HCT116 (cell line): ENCODE measurements at regions not wholly inside any gene's neighbourhood (a gene's known extent, or its start where the extent isn't known, plus 50 kb on each side); places are given as distances from the start of the nearest gene placed in this dataset.

ENCODE experiments used
- ATAC-seq: fragments of 200-7000 bp; cut with Tn5 transposase; 2 replicates; pipeline ENCODE4 v1.9.1; 2020; ENCODE audit warnings: mild to moderate bottlenecking, moderate library complexity
- BruUV-seq: library from RNA; stranded (reverse); fragments of 400-500 nt; replicated peaks from 2 replicates; lab custom pipeline; 2021; lab: Mats Ljungman, UMichigan
- CTCF ChIA-PET: fragments of 300-600 bp; sonication (Branson Sonifier 250); formaldehyde crosslinking; loops from one replicate; lab custom pipeline; 2021; ENCODE audit warnings: antibody characterized with exemption; lab: Charles Lee
- POLR2A ChIA-PET: fragments of 300-600, 350-600 bp; sonication (Branson Sonifier 250); formaldehyde crosslinking; loops from one replicate; lab custom pipeline; 2021; ENCODE audit warnings: antibody characterized with exemption; lab: Charles Lee
- RAD21 ChIA-PET, 2 experiments: fragments of 300-600 bp; sonication (Branson Sonifier 250); formaldehyde crosslinking; loops; one replicate each; lab custom pipeline; 2023; ENCODE audit warnings: low total read pairs in 2 of 2; ENCODE audit not compliant: uncharacterized antibody in 2 of 2, unreplicated experiment in 2 of 2, low non-redundant PET in 1 of 2; lab: Charles Lee
- DNase-seq: peaks from one replicate; pipeline ENCODE4 v3.0.0-alpha.2; 2010; ENCODE audit warnings: low read depth, low spot score
- H2AFZ ChIP-seq: fragments of 200-600 bp; shearing (Covaris generic), sonication (generic); 2 replicates; pipeline ENCODE4 v1.6.1; 2017; ENCODE audit warnings: low read depth, mixed run types, mixed read lengths, antibody characterized with exemption, low read length; ENCODE audit not compliant: poor library complexity, severe bottlenecking
- H3K27ac ChIP-seq: 2 replicates; pipeline ENCODE4 v1.5.1; 2012; ENCODE audit warnings: low read depth, low read length
- H3K27me3 ChIP-seq: fragments of 200-600 bp; sonication (generic); 2 replicates; pipeline ENCODE4 v1.6.1; 2016; ENCODE audit warnings: mixed run types, low read length, mixed read lengths; ENCODE audit not compliant: insufficient read depth
- H3K36me3 ChIP-seq, 2 experiments: fragments of 200-500 bp in 1 of 2; fragments of 200-600 bp in 1 of 2; sonication (Bioruptor generic) in 1 of 2; sonication (generic) in 1 of 2; 2 replicates each; pipeline versions ENCODE4 v1.5.1 to v1.6.1; 2014 to 2016; ENCODE audit warnings: low read length in 2 of 2, inconsistent platforms in 1 of 2, mixed read lengths in 1 of 2, mixed run types in 1 of 2; ENCODE audit not compliant: insufficient read depth in 2 of 2, control insufficient read depth in 1 of 2
- H3K4me1 ChIP-seq, 2 experiments: fragments of 200-600 bp in 1 of 2; sonication (generic) in 1 of 2; 2 replicates each; pipeline versions ENCODE4 v1.5.1 to v1.6.1; 2012 to 2017; ENCODE audit warnings: low read length in 2 of 2, inconsistent platforms in 1 of 2, mild to moderate bottlenecking in 1 of 2, mixed read lengths in 1 of 2, mixed run types in 1 of 2, moderate library complexity in 1 of 2; ENCODE audit not compliant: insufficient read depth in 2 of 2, control insufficient read depth in 1 of 2
- H3K4me2 ChIP-seq: fragments of 200-600 bp; sonication (generic); 2 replicates; pipeline ENCODE4 v1.6.1; 2017; ENCODE audit warnings: mixed run types, low read length, mixed read lengths
- H3K4me3 ChIP-seq, 2 experiments: fragments of 200-600 bp in 1 of 2; sonication (generic) in 1 of 2; replicated peaks in 1 of 2; 2 replicates each; pipeline ENCODE4 v1.5.1; 2011 to 2016; ENCODE audit warnings: low read length in 2 of 2, control low read depth in 1 of 2, low read depth in 1 of 2, mild to moderate bottlenecking in 1 of 2, mixed read lengths in 1 of 2, mixed run types in 1 of 2
- H3K79me2 ChIP-seq: fragments of 200-600 bp; sonication (generic); 2 replicates; pipeline ENCODE4 v1.6.1; 2017; ENCODE audit warnings: mild to moderate bottlenecking, mixed run types, low read length, moderate library complexity, mixed read lengths; ENCODE audit not compliant: insufficient read depth
- H3K9ac ChIP-seq: fragments of 200-600 bp; sonication (generic); 2 replicates; pipeline ENCODE4 v1.6.1; 2016; ENCODE audit warnings: low read length, mixed read lengths
- H3K9me2 ChIP-seq: fragments of 200-600 bp; sonication (generic), shearing (Covaris generic); 2 replicates; pipeline ENCODE4 v1.6.1; 2017; ENCODE audit warnings: mixed run types, mild to moderate bottlenecking, moderate library complexity; ENCODE audit not compliant: insufficient read depth
- H3K9me3 ChIP-seq, 2 experiments: fragments of 200-500 bp in 1 of 2; fragments of 200-600 bp in 1 of 2; sonication (Bioruptor generic) in 1 of 2; sonication (generic) in 1 of 2; 2 replicates each; pipeline ENCODE4 v1.6.1; 2014 to 2017; ENCODE audit warnings: low read length in 2 of 2, mixed read lengths in 2 of 2, inconsistent platforms in 1 of 2, low read depth in 1 of 2, mild to moderate bottlenecking in 1 of 2, mixed run types in 1 of 2, moderate library complexity in 1 of 2; ENCODE audit not compliant: control insufficient read depth in 1 of 2, insufficient read depth in 1 of 2
- H4K20me1 ChIP-seq: fragments of 200-600 bp; sonication (generic), shearing (Covaris generic); 2 replicates; pipeline ENCODE4 v1.6.1; 2017; ENCODE audit warnings: mixed run types, mild to moderate bottlenecking, moderate library complexity; ENCODE audit not compliant: insufficient read depth
- CBX3 ChIP-seq: IDR thresholded peaks from 2 replicates; pipeline ENCODE4 v1.6.1; 2012; ENCODE audit warnings: low read depth
- ELF1 ChIP-seq: IDR thresholded peaks from 2 replicates; pipeline ENCODE4 v1.6.1; 2012; ENCODE audit warnings: low read depth, borderline replicate concordance
- EZH2 ChIP-seq: fragments of 200-600 bp; sonication (generic); IDR thresholded peaks from 2 replicates; pipeline ENCODE4 v1.6.1; 2017; ENCODE audit warnings: antibody characterized with exemption, mixed run types
- SIN3A ChIP-seq: IDR thresholded peaks from 2 replicates; pipeline ENCODE4 v1.6.1; 2012; ENCODE audit warnings: low read depth
- SP1 ChIP-seq: IDR thresholded peaks from 2 replicates; pipeline ENCODE4 v1.6.1; 2012; ENCODE audit warnings: low read depth
- SRF ChIP-seq: IDR thresholded peaks from 2 replicates; pipeline ENCODE4 v1.6.1; 2012; ENCODE audit warnings: low read depth
- TCF7L2 ChIP-seq: IDR thresholded peaks from 2 replicates; pipeline ENCODE4 v1.7.0; 2011; ENCODE audit warnings: borderline replicate concordance, inconsistent platforms; ENCODE audit not compliant: insufficient read depth, insufficient read length; ENCODE audit errors: extremely low read depth
- ZFX ChIP-seq: fragments of 450-650 bp; IDR thresholded peaks from 2 replicates; pipeline ENCODE4 v1.6.1; 2017
- ZNF274 ChIP-seq: fragments of 200-500 bp; sonication (Bioruptor generic); IDR thresholded peaks from 2 replicates; pipeline ENCODE4 v1.6.1; 2014; ENCODE audit warnings: mild to moderate bottlenecking, low read depth, low read length, inconsistent platforms
- intact Hi-C: fragments of 100-400 bp; cut with micrococcal nuclease; formaldehyde crosslinking; loops from 2 replicates; pipeline ENCODE4 v1.10.0; 2022
- TF ChIP-seq, protein P1 (sequence below): IDR thresholded peaks from 2 replicates; pipeline ENCODE4 v1.6.1; 2012; ENCODE audit warnings: low read depth
- TF ChIP-seq, protein P2 (sequence below): IDR thresholded peaks from 2 replicates; pipeline ENCODE4 v1.6.1; 2012

DNA sequence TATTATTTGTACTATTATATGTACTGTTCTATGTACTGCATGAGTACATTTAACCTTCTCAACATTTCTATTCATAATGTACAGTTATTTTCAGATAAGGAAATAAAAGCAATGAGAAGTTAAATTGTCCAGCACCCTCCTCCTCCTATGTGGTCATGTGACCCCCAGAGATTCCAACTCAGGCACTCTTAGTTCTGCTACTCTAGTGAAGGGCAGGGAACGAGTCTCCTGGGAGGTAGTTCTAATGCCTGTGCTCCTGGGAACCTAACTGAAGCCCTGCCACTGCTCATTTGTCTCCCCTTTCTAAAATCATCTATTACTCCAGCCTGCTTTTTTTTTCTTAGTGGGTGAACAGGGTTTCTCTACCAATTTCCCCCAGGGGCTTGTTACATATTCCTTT is 105.9 kb upstream of the GPRIN3 start:
- TF ChIP-seq ZFX: no peak
- TF ChIP-seq, protein P1, sequence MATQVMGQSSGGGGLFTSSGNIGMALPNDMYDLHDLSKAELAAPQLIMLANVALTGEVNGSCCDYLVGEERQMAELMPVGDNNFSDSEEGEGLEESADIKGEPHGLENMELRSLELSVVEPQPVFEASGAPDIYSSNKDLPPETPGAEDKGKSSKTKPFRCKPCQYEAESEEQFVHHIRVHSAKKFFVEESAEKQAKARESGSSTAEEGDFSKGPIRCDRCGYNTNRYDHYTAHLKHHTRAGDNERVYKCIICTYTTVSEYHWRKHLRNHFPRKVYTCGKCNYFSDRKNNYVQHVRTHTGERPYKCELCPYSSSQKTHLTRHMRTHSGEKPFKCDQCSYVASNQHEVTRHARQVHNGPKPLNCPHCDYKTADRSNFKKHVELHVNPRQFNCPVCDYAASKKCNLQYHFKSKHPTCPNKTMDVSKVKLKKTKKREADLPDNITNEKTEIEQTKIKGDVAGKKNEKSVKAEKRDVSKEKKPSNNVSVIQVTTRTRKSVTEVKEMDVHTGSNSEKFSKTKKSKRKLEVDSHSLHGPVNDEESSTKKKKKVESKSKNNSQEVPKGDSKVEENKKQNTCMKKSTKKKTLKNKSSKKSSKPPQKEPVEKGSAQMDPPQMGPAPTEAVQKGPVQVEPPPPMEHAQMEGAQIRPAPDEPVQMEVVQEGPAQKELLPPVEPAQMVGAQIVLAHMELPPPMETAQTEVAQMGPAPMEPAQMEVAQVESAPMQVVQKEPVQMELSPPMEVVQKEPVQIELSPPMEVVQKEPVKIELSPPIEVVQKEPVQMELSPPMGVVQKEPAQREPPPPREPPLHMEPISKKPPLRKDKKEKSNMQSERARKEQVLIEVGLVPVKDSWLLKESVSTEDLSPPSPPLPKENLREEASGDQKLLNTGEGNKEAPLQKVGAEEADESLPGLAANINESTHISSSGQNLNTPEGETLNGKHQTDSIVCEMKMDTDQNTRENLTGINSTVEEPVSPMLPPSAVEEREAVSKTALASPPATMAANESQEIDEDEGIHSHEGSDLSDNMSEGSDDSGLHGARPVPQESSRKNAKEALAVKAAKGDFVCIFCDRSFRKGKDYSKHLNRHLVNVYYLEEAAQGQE: no peak
- TF ChIP-seq TCF7L2: no peak
- RAD21 ChIA-PET: no interaction called here
- Histone ChIP-seq H3K79me2 (no peaks in the 10 kb centered on the region), H3K9me3 (no peaks in the 10 kb centered on the region), H3K27ac (no peak overlapping the region), H2AFZ (no peak overlapping the region), H3K4me3 (no peak overlapping the region), H3K9me2 (no peaks in the 10 kb centered on the region), H3K9ac (no peak overlapping the region), H3K4me2 (no peak overlapping the region), H3K27me3 (no peaks in the 10 kb centered on the region), H3K4me1 (peaks cover 0 to 7% of the 10 kb centered on the region in 2 experiments; a peak in 2 of 4 replicates), H4K20me1 (no peaks in the 10 kb centered on the region), H3K36me3 (no peaks in the 10 kb centered on the region)
- BruUV-seq: no TSS peak
- ATAC-seq: no peak
- intact Hi-C loops: no loop called here
- CTCF ChIA-PET: no interaction called here
- no peak for DNase-seq
- POLR2A ChIA-PET: no interaction called here

DNA sequence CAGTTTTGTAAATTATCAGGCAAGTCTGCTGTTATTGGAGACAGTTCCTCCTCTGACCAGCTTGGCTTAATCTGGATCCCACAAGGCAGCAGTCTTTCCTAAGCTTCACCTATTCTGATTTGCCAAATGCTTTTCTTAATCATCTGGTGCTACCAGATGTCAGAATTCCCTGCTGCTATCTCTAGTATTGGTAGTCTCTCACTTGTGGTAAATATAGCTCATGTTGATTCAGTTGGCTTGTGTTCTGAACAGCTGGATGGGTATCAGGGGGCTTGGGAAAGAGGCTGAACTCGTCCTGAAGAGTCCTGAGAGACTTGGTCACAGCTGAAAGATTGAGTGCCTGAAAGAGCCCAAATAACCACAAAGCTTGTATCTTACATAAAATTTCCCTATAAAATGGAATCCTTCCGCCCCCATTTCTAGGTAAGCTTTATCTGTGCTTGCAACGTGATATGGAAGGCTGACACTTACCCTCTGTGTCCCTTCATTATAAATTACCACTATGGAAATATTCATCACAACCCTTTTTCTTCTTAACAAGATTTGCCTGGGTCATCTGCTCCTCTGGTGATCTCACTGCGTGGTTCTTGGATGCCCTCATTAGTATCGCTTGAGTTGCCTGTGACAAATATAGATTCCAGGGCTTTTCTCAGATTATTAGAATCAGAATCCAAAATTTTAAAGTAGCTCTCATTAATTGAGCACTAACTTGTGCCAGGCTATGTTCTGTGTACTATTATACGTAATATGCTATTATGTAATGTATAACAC is 104.1 kb upstream of the GPRIN3 start:
- no TSS peak for BruUV-seq
- H3K27me3 ChIP-seq: no peaks in the 10 kb centered on the region
- no peak for DNase-seq
- CTCF ChIA-PET: no interaction called here
- no peaks in the 10 kb centered on the region for H3K36me3 ChIP-seq
- H3K4me3 ChIP-seq: no peak overlapping the region
- no peak overlapping the region for H3K4me2 ChIP-seq
- H2AFZ ChIP-seq: no peak overlapping the region
- H3K9ac ChIP-seq: no peak overlapping the region
- intact Hi-C loops: no loop called here
- no peak overlapping the region for H3K27ac ChIP-seq
- no peaks in the 10 kb centered on the region for H4K20me1 ChIP-seq
- no peak for TF ChIP-seq ELF1
- no peak for TF ChIP-seq SP1
- no peak for TF ChIP-seq SIN3A
- TF ChIP-seq ZFX: no peak
- no peak for TF ChIP-seq ZNF274
- TF ChIP-seq SRF: no peak
- no peak for TF ChIP-seq CBX3
- TF ChIP-seq EZH2: no peak
- TF ChIP-seq, protein P2, sequence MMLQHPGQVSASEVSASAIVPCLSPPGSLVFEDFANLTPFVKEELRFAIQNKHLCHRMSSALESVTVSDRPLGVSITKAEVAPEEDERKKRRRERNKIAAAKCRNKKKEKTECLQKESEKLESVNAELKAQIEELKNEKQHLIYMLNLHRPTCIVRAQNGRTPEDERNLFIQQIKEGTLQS: no peak
- TF ChIP-seq, all 23 proteins: peak for 0
- H3K4me1 ChIP-seq: peaks cover 0 to 2% of the 10 kb centered on the region in 2 experiments; a peak in 1 of 4 replicates
- ATAC-seq: no peak
- H3K79me2 ChIP-seq: no peaks in the 10 kb centered on the region
- POLR2A ChIA-PET: no interaction called here
- H3K9me3 ChIP-seq: no peaks in the 10 kb centered on the region
- RAD21 ChIA-PET: no interaction called here
- no peaks in the 10 kb centered on the region for H3K9me2 ChIP-seq
